B cell (primary cell): ENCODE measurements at regions not wholly inside any gene's neighbourhood (a gene's known extent, or its start where the extent isn't known, plus 50 kb on each side); places are given as distances from the start of the nearest gene placed in this dataset.

Experiments used
- ATAC-seq: fragments of 200-7000 bp; cut with Tn5 transposase; one replicate; pipeline ENCODE4 v1.10.0; 2021; ENCODE audit warnings: low read depth, mild to moderate bottlenecking, moderate number of reproducible peaks, moderate library complexity
- CTCF ChIA-PET: fragments of 350-600 bp; sonication (Branson Sonifier 250); formaldehyde crosslinking; loops from one replicate; lab custom pipeline; 2021; ENCODE audit warnings: antibody characterized with exemption, inconsistent platforms; lab: Charles Lee
- POLR2A ChIA-PET: fragments of 350-600 bp; sonication (Branson Sonifier 250); formaldehyde crosslinking; loops from one replicate; lab custom pipeline; 2021; ENCODE audit warnings: antibody characterized with exemption; lab: Charles Lee
- DNase-seq: peaks from one replicate; pipeline ENCODE4 v3.0.0; 2013
- H2AFZ ChIP-seq: 2 replicates; pipeline ENCODE4 v1.6.1; 2012; ENCODE audit warnings: mild to moderate bottlenecking, low read depth, low read length; ENCODE audit not compliant: insufficient read depth, poor library complexity, severe bottlenecking
- H3K27ac ChIP-seq, 2 donors: 1 replicate in 1 of 2; 2 replicates in 1 of 2; pipeline ENCODE4 v1.5.1; 2012 to 2013; ENCODE audit warnings: low read length in 2 of 2, mild to moderate bottlenecking in 2 of 2, moderate library complexity in 1 of 2
- H3K27me3 ChIP-seq, 4 experiments: fragments of 200-600 bp in 1 of 4; sonication (generic) in 1 of 4; replicated peaks in 1 of 4; 1 replicate in 2 of 4; 2 replicates in 2 of 4; pipeline versions ENCODE4 v1.6.1 to v1.7.0; 2013 to 2016; ENCODE audit warnings: low read length in 3 of 4, mild to moderate bottlenecking in 2 of 4, mixed read lengths in 1 of 4, moderate library complexity in 1 of 4; ENCODE audit not compliant: insufficient read depth in 4 of 4, control insufficient read depth in 3 of 4; ENCODE audit errors: control extremely low read depth in 1 of 4
- H3K36me3 ChIP-seq, 2 experiments: replicated peaks in 1 of 2; 1 replicate in 1 of 2; 2 replicates in 1 of 2; pipeline versions ENCODE4 v1.6.1 to v1.7.1; 2013; ENCODE audit warnings: low read length in 1 of 2; ENCODE audit not compliant: insufficient read depth in 2 of 2, control insufficient read depth in 1 of 2; ENCODE audit errors: control extremely low read depth in 1 of 2, extremely low read depth in 1 of 2
- H3K4me1 ChIP-seq, 2 donors: fragments of 200-600 bp in 1 of 2; sonication (generic) in 1 of 2; 1 replicate in 1 of 2; 2 replicates in 1 of 2; pipeline versions ENCODE4 v1.5.1 to v1.6.1; 2013 to 2017; ENCODE audit warnings: low read length in 2 of 2; ENCODE audit not compliant: control insufficient read depth in 2 of 2, insufficient read depth in 2 of 2
- H3K4me2 ChIP-seq: replicated peaks from 2 replicates; pipeline ENCODE3; 2012; ENCODE audit warnings: mild to moderate bottlenecking, low read depth, low read length; ENCODE audit not compliant: poor library complexity, severe bottlenecking
- H3K4me3 ChIP-seq, 5 experiments: fragments of 200-600 bp in 1 of 5; sonication (generic) in 1 of 5; 1 replicate in 3 of 5; 2 replicates in 2 of 5; pipeline versions ENCODE4 v1.5.1 to v1.7.0; 2011 to 2016; ENCODE audit warnings: low read length in 4 of 5, mild to moderate bottlenecking in 4 of 5, low read depth in 2 of 5, control low read depth in 1 of 5, moderate library complexity in 1 of 5; ENCODE audit not compliant: insufficient read depth in 1 of 5; ENCODE audit errors: control extremely low read depth in 1 of 5, extremely low read depth in 1 of 5
- H3K79me2 ChIP-seq: fragments of 200-600 bp; sonication (generic); one replicate; pipeline ENCODE4 v1.6.0; 2016; ENCODE audit warnings: low read length; ENCODE audit not compliant: control insufficient read depth, insufficient read depth
- H3K9ac ChIP-seq: fragments of 200-600 bp; sonication (generic); 2 replicates; pipeline ENCODE4 v1.6.1; 2017; ENCODE audit warnings: mild to moderate bottlenecking, low read length, moderate library complexity
- H3K9me3 ChIP-seq, 3 donors: one replicate each; pipeline versions ENCODE4 v1.6.1 to v1.7.1; 2013; ENCODE audit warnings: low read length in 2 of 3; ENCODE audit not compliant: control insufficient read depth in 2 of 3, insufficient read depth in 1 of 3; ENCODE audit errors: control extremely low read depth in 1 of 3
- H4K20me1 ChIP-seq: 2 replicates; pipeline ENCODE4 v1.6.0; 2012; ENCODE audit warnings: mild to moderate bottlenecking, low read length; ENCODE audit not compliant: insufficient read depth, control insufficient read depth, poor library complexity, severe bottlenecking
- H3K27ac Mint-ChIP-seq: one replicate; pipeline ENCODE4 v1.8.0; 2021; ENCODE audit warnings: mixed read lengths
- H3K27me3 Mint-ChIP-seq: one replicate; pipeline ENCODE4 v1.8.0; 2021; ENCODE audit warnings: mixed read lengths
- H3K4me1 Mint-ChIP-seq: one replicate; pipeline ENCODE4 v1.8.0; 2021; ENCODE audit warnings: mixed read lengths
- H3K4me3 Mint-ChIP-seq: one replicate; pipeline ENCODE4 v1.8.0; 2021; ENCODE audit warnings: mixed read lengths
- H3K9me3 Mint-ChIP-seq: one replicate; pipeline ENCODE4 v1.8.0; 2022; ENCODE audit warnings: mixed read lengths; ENCODE audit not compliant: insufficient read depth
- CTCF ChIP-seq: fragments of 200-600 bp; IDR thresholded peaks from one replicate; pipeline ENCODE4 v1.8.0; 2022; ENCODE audit warnings: antibody characterized with exemption, mild to moderate bottlenecking
- EZH2 ChIP-seq: IDR thresholded peaks from 2 replicates; pipeline ENCODE4 v1.6.1; 2012; ENCODE audit warnings: borderline replicate concordance, low read depth, mild to moderate bottlenecking, moderate library complexity, low read length; ENCODE audit not compliant: insufficient read depth, poor library complexity, severe bottlenecking
- WGBS: methylation state at CpG from one replicate; pipeline ENCODE4 v1.1.5; 2013; ENCODE audit warnings: missing lambda C conversion rate; ENCODE audit not compliant: insufficient coverage; 5-methylcytosine and 5-hydroxymethylcytosine counted together
- intact Hi-C: fragments of 100-400 bp; cut with micrococcal nuclease; formaldehyde crosslinking; loops from one replicate; pipeline ENCODE4 v1.10.0; 2022

GRCh38 chr18:78419171-78419570 is 560.4 kb upstream of the SALL3 start:
- H3K4me1 Mint-ChIP-seq = no peaks in the 10 kb centered on the region
- WGBS = 83% methylated on average over 6 of the region's 7 CpGs
- H2AFZ ChIP-seq = no peak overlapping the region
- no peak overlapping the region for H3K27ac ChIP-seq
- H3K27ac Mint-ChIP-seq = no peak overlapping the region
- H3K4me1 ChIP-seq = no peaks in the 10 kb centered on the region
- no peak for TF ChIP-seq CTCF
- TF ChIP-seq EZH2 = no peak
- POLR2A ChIA-PET = no interaction called here
- no peaks in the 10 kb centered on the region for H3K36me3 ChIP-seq
- intact Hi-C loops = no loop called here
- no peak for ATAC-seq
- H3K27me3 ChIP-seq = no peaks in the 10 kb centered on the region
- H3K9me3 ChIP-seq = peaks cover 0 to 29% (median 0%) of the 10 kb centered on the region in 3 donors
- DNase-seq = no peak
- H4K20me1 ChIP-seq = no peaks in the 10 kb centered on the region
- no peak overlapping the region for H3K9ac ChIP-seq
- H3K4me2 ChIP-seq = no peak overlapping the region
- H3K4me3 Mint-ChIP-seq = no peak overlapping the region
- H3K27me3 Mint-ChIP-seq = no peaks in the 10 kb centered on the region
- H3K4me3 ChIP-seq = no peak overlapping the region
- CTCF ChIA-PET = no interaction called here
- no peaks in the 10 kb centered on the region for H3K9me3 Mint-ChIP-seq
- H3K79me2 ChIP-seq = no peaks in the 10 kb centered on the region

- no peak for DNase-seq
- Mint-ChIP-seq H3K27me3 (no peaks in the 10 kb centered on the region), H3K4me1 (no peaks in the 10 kb centered on the region), H3K9me3 (no peaks in the 10 kb centered on the region), H3K4me3 (no peak overlapping the region), H3K27ac (no peak overlapping the region)
- H3K79me2 ChIP-seq = no peaks in the 10 kb centered on the region
- H2AFZ ChIP-seq = no peak overlapping the region
- CTCF ChIA-PET = no interaction called here
- H3K9me3 ChIP-seq = peaks cover 0 to 22% (median 0%) of the 10 kb centered on the region in 3 donors
- H4K20me1 ChIP-seq = no peaks in the 10 kb centered on the region
- no peak overlapping the region for H3K27ac ChIP-seq
- WGBS = 91% methylated on average over 8 of the region's 10 CpGs
- ATAC-seq = no peak
- no peak overlapping the region for H3K4me2 ChIP-seq
- TF ChIP-seq EZH2 (no peak), CTCF (no peak)
- H3K27me3 ChIP-seq = no peaks in the 10 kb centered on the region
- no peak overlapping the region for H3K4me3 ChIP-seq
- H3K36me3 ChIP-seq = no peaks in the 10 kb centered on the region
- POLR2A ChIA-PET = no interaction called here
- H3K9ac ChIP-seq = no peak overlapping the region
- intact Hi-C loops = no loop called here
- no peaks in the 10 kb centered on the region for H3K4me1 ChIP-seq
These were observed 559.5 kb upstream of the SALL3 start for GRCh38 chr18:78420116-78420515.
